Ascending aorta (tissue), 2 donors: ENCODE measurements at regions not wholly inside any gene's neighbourhood (a gene's known extent, or its start where the extent isn't known, plus 50 kb on each side); places are given as distances from the start of the nearest gene placed in this dataset.

Experiments
- DNase-seq, 2 donors: peaks; one replicate each; pipeline ENCODE4 v3.0.0-alpha.2; 2019; ENCODE audit warnings: low spot score in 2 of 2
- H3K27ac ChIP-seq, 2 donors: fragments of 200-600 bp; sonication (generic); one replicate each; pipeline ENCODE4 v1.5.1; 2016 to 2017; ENCODE audit warnings: mild to moderate bottlenecking in 1 of 2
- H3K27me3 ChIP-seq: fragments of 200-600 bp; sonication (generic); one replicate; pipeline ENCODE4 v1.5.1; 2017
- H3K36me3 ChIP-seq, 2 donors: fragments of 200-600 bp; sonication (generic); one replicate each; pipeline ENCODE4 v1.5.1; 2016
- H3K4me1 ChIP-seq, 2 donors: fragments of 200-600 bp; sonication (generic); one replicate each; pipeline ENCODE4 v1.5.1; 2016 to 2017; ENCODE audit warnings: mild to moderate bottlenecking in 1 of 2
- H3K4me3 ChIP-seq, 2 donors: fragments of 200-600 bp; sonication (generic); one replicate each; pipeline ENCODE4 v1.5.1; 2016 to 2017; ENCODE audit warnings: mild to moderate bottlenecking in 1 of 2
- H3K9me3 ChIP-seq, 2 donors: fragments of 200-600 bp; sonication (generic); one replicate each; pipeline ENCODE4 v1.5.1; 2016
- CTCF ChIP-seq, 3 experiments: fragments of 200-600 bp in 2 of 3; fragments of 450-650 bp in 1 of 3; sonication (generic) in 2 of 3; IDR thresholded peaks; one replicate each; pipeline ENCODE4 v1.5.1; 2016 to 2019; ENCODE audit warnings: antibody characterized with exemption in 3 of 3, mild to moderate bottlenecking in 1 of 3, moderate library complexity in 1 of 3
- intact Hi-C: fragments of 100-400 bp; cut with DNase I; formaldehyde crosslinking; loops from one replicate; pipeline ENCODE4 v1.15.1; 2023

GRCh38 chr18:40878371-40878770 is 1076.7 kb upstream of the PIK3C3 start:
- H3K36me3 ChIP-seq = no peaks in the 10 kb centered on the region
- no peaks in the 10 kb centered on the region for H3K27me3 ChIP-seq
- no peak for DNase-seq
- H3K4me1 ChIP-seq = no peaks in the 10 kb centered on the region
- no peak overlapping the region for H3K4me3 ChIP-seq
- intact Hi-C loops = no loop called here
- no peak for TF ChIP-seq CTCF (IDR thresholded peaks at IDR 0.05)
- H3K9me3 ChIP-seq = no peaks in the 10 kb centered on the region
- H3K27ac ChIP-seq = no peak overlapping the region

- Histone ChIP-seq H3K9me3 (no peaks in the 10 kb centered on the region), H3K27ac (no peak overlapping the region), H3K27me3 (no peaks in the 10 kb centered on the region), H3K36me3 (no peaks in the 10 kb centered on the region), H3K4me3 (no peak overlapping the region), H3K4me1 (no peaks in the 10 kb centered on the region)
- DNase-seq = no peak
- intact Hi-C loops = no loop called here
- TF ChIP-seq CTCF (IDR thresholded peaks at IDR 0.05) = no peak
These were observed 1077.9 kb upstream of the PIK3C3 start for GRCh38 chr18:40877096-40877495.

GRCh38 chr18:40875101-40875615 is 1079.9 kb upstream of the PIK3C3 start:
- Histone ChIP-seq H3K36me3 (no peaks in the 10 kb centered on the region), H3K9me3 (no peaks in the 10 kb centered on the region), H3K4me1 (no peaks in the 10 kb centered on the region), H3K27ac (no peak overlapping the region), H3K27me3 (no peaks in the 10 kb centered on the region), H3K4me3 (no peak overlapping the region)
- intact Hi-C loops = no loop called here
- no peak for TF ChIP-seq CTCF (IDR thresholded peaks at IDR 0.05)
- DNase-seq = no peak

- Histone ChIP-seq H3K27ac (no peak overlapping the region), H3K27me3 (no peaks in the 10 kb centered on the region), H3K4me1 (no peaks in the 10 kb centered on the region), H3K9me3 (no peaks in the 10 kb centered on the region), H3K36me3 (no peaks in the 10 kb centered on the region), H3K4me3 (no peak overlapping the region)
- intact Hi-C loops = no loop called here
- TF ChIP-seq CTCF (IDR thresholded peaks at IDR 0.05) = no peak
- DNase-seq = no peak
These were observed 1080.8 kb upstream of the PIK3C3 start for GRCh38 chr18:40874233-40874632.

GRCh38 chr18:40868110-40868858 is 1086.8 kb upstream of the PIK3C3 start:
- Histone ChIP-seq H3K4me1 (no peaks in the 10 kb centered on the region), H3K27ac (no peak overlapping the region), H3K4me3 (no peak overlapping the region), H3K27me3 (no peaks in the 10 kb centered on the region), H3K9me3 (no peaks in the 10 kb centered on the region), H3K36me3 (no peaks in the 10 kb centered on the region)
- no peak for TF ChIP-seq CTCF (IDR thresholded peaks at IDR 0.05)
- intact Hi-C loops = no loop called here
- no peak for DNase-seq
